OCI-LY7 (cell line): ENCODE measurements at regions not wholly inside any gene's neighbourhood (a gene's known extent, or its start where the extent isn't known, plus 50 kb on each side); places are given as distances from the start of the nearest gene placed in this dataset.

Source experiments
- EZH2phosphoT487 ChIP-seq: fragments of 200-600 bp; sonication (generic); IDR thresholded peaks from 2 replicates; pipeline ENCODE4 v1.6.1; 2018; ENCODE audit warnings: low read depth, borderline replicate concordance, mild to moderate bottlenecking, mixed run types, antibody characterized with exemption, low read length, moderate library complexity, mixed read lengths
- TF ChIP-seq, protein P1 (sequence below): fragments of 200-600 bp; sonication (generic); conservative IDR thresholded peaks from 2 replicates; pipeline ENCODE4 v1.5.1; 2014; ENCODE audit warnings: mild to moderate bottlenecking, antibody characterized with exemption, low read length, moderate library complexity, mixed read lengths

DNA sequence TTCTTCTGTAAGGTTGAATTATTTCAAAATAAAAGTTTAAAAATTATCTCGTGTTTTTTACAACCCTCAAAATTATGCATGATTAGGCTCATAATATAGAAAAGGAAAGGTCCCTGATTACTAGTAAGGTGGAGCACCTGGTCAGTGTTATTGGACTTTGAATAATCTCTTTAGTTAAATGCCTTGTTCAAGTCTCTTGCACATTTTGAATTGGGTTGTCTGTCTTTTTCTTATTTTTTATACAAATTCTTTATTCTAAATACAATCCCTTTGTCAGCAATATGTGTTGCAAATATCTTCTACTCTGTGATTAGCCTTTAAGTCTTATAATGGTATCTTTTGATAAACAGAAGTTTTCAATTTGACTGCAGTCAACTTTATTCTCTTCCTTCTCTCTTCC lies 100.7 kb upstream of the TNFSF4 start:
- TF ChIP-seq, protein P1, sequence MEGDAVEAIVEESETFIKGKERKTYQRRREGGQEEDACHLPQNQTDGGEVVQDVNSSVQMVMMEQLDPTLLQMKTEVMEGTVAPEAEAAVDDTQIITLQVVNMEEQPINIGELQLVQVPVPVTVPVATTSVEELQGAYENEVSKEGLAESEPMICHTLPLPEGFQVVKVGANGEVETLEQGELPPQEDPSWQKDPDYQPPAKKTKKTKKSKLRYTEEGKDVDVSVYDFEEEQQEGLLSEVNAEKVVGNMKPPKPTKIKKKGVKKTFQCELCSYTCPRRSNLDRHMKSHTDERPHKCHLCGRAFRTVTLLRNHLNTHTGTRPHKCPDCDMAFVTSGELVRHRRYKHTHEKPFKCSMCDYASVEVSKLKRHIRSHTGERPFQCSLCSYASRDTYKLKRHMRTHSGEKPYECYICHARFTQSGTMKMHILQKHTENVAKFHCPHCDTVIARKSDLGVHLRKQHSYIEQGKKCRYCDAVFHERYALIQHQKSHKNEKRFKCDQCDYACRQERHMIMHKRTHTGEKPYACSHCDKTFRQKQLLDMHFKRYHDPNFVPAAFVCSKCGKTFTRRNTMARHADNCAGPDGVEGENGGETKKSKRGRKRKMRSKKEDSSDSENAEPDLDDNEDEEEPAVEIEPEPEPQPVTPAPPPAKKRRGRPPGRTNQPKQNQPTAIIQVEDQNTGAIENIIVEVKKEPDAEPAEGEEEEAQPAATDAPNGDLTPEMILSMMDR = no peak
- TF ChIP-seq EZH2phosphoT487 = no peak
